BE2C (cell line): ENCODE measurements at regions not wholly inside any gene's neighbourhood (a gene's known extent, or its start where the extent isn't known, plus 50 kb on each side); places are given as distances from the start of the nearest gene placed in this dataset.

Experiments used
- DNase-seq: peaks from one replicate; pipeline ENCODE4 v3.0.0-alpha.2; 2020
- H3K27me3 ChIP-seq: fragments of 250-450 bp; sonication (Bioruptor Pico); 2 replicates; pipeline ENCODE4 v1.5.1; 2020; ENCODE audit warnings: mild to moderate bottlenecking
- H3K36me3 ChIP-seq: fragments of 250-450 bp; sonication (Bioruptor Pico); 2 replicates; pipeline ENCODE4 v1.5.1; 2020; ENCODE audit warnings: mild to moderate bottlenecking
- H3K4me1 ChIP-seq: fragments of 250-450 bp; sonication (Bioruptor Pico); 2 replicates; pipeline ENCODE4 v1.5.1; 2020
- H3K4me3 ChIP-seq: 2 replicates; pipeline ENCODE4 v1.5.1; 2011; ENCODE audit warnings: low read depth, low read length
- H3K9me3 ChIP-seq: fragments of 250-450 bp; sonication (Bioruptor Pico); 2 replicates; pipeline ENCODE4 v1.5.1; 2020
- TF ChIP-seq, protein P1 (sequence below): IDR thresholded peaks from 2 replicates; pipeline ENCODE4 v1.5.1; 2012; ENCODE audit warnings: mild to moderate bottlenecking, low read depth, low read length

GRCh38 chr13:73983109-73983508 lies 151.1 kb downstream of the KLF12 start:
- no peak overlapping the region for H3K4me3 ChIP-seq
- H3K27me3 ChIP-seq = no peaks in the 10 kb centered on the region
- no peaks in the 10 kb centered on the region for H3K9me3 ChIP-seq
- H3K4me1 ChIP-seq = peaks cover 4% of the 10 kb centered on the region; the same call in 1 of the 2 replicates
- TF ChIP-seq, protein P1, sequence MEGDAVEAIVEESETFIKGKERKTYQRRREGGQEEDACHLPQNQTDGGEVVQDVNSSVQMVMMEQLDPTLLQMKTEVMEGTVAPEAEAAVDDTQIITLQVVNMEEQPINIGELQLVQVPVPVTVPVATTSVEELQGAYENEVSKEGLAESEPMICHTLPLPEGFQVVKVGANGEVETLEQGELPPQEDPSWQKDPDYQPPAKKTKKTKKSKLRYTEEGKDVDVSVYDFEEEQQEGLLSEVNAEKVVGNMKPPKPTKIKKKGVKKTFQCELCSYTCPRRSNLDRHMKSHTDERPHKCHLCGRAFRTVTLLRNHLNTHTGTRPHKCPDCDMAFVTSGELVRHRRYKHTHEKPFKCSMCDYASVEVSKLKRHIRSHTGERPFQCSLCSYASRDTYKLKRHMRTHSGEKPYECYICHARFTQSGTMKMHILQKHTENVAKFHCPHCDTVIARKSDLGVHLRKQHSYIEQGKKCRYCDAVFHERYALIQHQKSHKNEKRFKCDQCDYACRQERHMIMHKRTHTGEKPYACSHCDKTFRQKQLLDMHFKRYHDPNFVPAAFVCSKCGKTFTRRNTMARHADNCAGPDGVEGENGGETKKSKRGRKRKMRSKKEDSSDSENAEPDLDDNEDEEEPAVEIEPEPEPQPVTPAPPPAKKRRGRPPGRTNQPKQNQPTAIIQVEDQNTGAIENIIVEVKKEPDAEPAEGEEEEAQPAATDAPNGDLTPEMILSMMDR = no peak
- no peak for DNase-seq
- no peaks in the 10 kb centered on the region for H3K36me3 ChIP-seq

DNA sequence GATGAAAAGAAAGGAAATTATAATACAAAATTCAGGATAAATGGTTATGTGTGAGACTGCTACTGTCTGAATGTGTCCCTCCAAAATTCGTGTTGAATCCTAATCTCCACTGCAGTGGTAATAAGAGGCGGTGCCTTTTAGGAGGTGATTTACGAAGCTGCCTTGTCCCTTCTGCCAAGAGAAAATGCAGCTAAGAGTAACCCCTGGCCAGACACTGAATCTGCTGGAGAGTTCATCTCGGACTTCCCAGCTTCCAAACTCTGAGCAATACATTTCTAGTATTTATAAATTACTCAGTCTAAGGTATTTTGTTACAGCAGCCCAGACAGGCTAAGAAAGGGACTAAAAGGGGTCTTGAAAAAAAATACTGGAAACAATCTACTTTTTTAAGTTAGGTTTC lies 152.6 kb downstream of the KLF12 start:
- Histone ChIP-seq H3K4me3 (no peak overlapping the region), H3K4me1 (no peaks in the 10 kb centered on the region), H3K36me3 (no peaks in the 10 kb centered on the region), H3K9me3 (no peaks in the 10 kb centered on the region), H3K27me3 (no peaks in the 10 kb centered on the region)
- TF ChIP-seq, protein P1 = no peak
- no peak for DNase-seq

GRCh38 chr13:73975767-73976166 lies 158.4 kb downstream of the KLF12 start:
- no peak for DNase-seq
- TF ChIP-seq, protein P1 = no peak
- Histone ChIP-seq H3K4me3 (no peak overlapping the region), H3K4me1 (no peaks in the 10 kb centered on the region), H3K36me3 (no peaks in the 10 kb centered on the region), H3K9me3 (no peaks in the 10 kb centered on the region), H3K27me3 (no peaks in the 10 kb centered on the region)

GRCh38 chr13:73974051-73974450 lies 160.2 kb downstream of the KLF12 start:
- no peaks in the 10 kb centered on the region for H3K4me1 ChIP-seq
- H3K27me3 ChIP-seq = no peaks in the 10 kb centered on the region
- no peak for DNase-seq
- H3K4me3 ChIP-seq = no peak overlapping the region
- TF ChIP-seq, protein P1 = no peak
- H3K9me3 ChIP-seq = no peaks in the 10 kb centered on the region
- no peaks in the 10 kb centered on the region for H3K36me3 ChIP-seq

DNA sequence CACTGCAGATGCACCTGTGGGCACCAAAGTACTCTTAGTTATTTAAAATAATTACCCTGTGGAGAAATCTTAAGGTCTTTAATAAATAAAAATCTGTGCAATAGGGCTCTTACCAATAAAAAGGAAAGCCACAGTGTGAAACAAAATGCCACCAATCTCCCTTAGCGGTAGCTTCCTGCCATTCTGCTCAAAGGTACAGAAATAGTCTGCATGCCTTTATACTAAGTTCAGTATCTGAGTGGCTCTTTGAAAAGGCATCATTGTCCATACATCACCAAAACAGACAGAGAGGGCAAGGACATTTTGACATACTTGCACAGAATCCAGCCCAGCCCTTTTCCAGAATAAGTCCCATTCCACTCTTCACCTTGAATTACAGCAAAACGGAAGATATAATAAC lies 161.0 kb downstream of the KLF12 start:
- TF ChIP-seq, protein P1 = no peak
- Histone ChIP-seq H3K9me3 (no peaks in the 10 kb centered on the region), H3K36me3 (no peaks in the 10 kb centered on the region), H3K4me3 (no peak overlapping the region), H3K27me3 (no peaks in the 10 kb centered on the region), H3K4me1 (no peaks in the 10 kb centered on the region)
- DNase-seq = no peak

- no peaks in the 10 kb centered on the region for H3K9me3 ChIP-seq
- no peak for DNase-seq
- no peak overlapping the region for H3K4me3 ChIP-seq
- no peaks in the 10 kb centered on the region for H3K4me1 ChIP-seq
- TF ChIP-seq, protein P1 = no peak
- no peaks in the 10 kb centered on the region for H3K27me3 ChIP-seq
- no peaks in the 10 kb centered on the region for H3K36me3 ChIP-seq
Observed at GRCh38 chr13:73972545-73972944, 161.7 kb downstream of the KLF12 start.
